GM18505 (cell line): ENCODE measurements at regions not wholly inside any gene's neighbourhood (a gene's known extent, or its start where the extent isn't known, plus 50 kb on each side); places are given as distances from the start of the nearest gene placed in this dataset.

Source experiments
- ATAC-seq: cut with Tn5 transposase; IDR thresholded peaks from one replicate; pipeline ENCODE4 v1.9.1; 2021; ENCODE audit not compliant: unreplicated experiment
- POLR2A ChIP-seq: IDR thresholded peaks from 4 replicates; pipeline ENCODE4 v1.6.1; 2011; ENCODE audit warnings: borderline replicate concordance; ENCODE audit not compliant: insufficient read depth, insufficient read length; ENCODE audit errors: extremely low read depth

GRCh38 chr18:71008257-71008656, 719.4 kb downstream of the SOCS6 start:
- no peak for ATAC-seq
- TF ChIP-seq POLR2A: no peak

DNA sequence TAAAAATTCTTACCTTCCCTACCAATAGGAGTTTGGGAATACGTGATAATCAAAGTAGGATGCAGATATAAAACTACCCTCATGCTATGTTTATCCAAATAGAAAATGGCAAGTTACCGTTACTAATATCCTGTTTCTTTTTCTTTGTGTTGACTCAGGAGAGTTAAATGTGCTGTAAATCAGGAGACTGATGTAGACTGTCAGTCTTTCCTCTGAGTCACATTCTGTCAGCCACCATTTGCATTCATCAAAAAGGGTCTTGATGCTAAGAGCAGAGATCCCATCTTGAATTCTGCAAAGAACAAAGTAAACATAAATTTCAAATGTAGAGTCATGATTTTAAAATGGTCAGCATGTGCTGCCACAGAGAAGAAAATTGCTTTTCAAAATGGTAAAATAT, 712.8 kb downstream of the SOCS6 start:
- no peak for TF ChIP-seq POLR2A
- ATAC-seq: no peak

GRCh38 chr18:70998490-70998889, 709.6 kb downstream of the SOCS6 start:
- no peak for ATAC-seq
- no peak for TF ChIP-seq POLR2A

- no peak for TF ChIP-seq POLR2A
- ATAC-seq: no peak
These were observed 705.3 kb downstream of the SOCS6 start for GRCh38 chr18:70994116-70994515.

DNA sequence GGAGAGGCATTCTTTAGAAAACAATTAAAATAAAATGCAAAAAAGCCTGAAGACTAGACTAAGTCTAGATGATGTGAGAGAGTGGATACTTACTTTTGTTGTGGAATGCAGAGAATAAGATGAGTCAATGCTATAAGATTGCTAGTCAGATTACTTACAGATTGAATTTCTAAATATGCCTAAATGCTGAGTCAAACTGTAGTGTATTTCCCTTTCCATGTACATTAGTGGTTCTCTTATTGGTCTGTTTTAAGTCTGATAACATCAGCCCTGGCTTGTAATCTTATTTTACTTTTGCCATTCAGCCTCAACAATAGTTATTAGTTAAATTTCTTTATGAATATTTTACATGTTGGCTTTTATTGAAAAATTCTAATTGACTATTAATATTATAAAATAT, 702.7 kb downstream of the SOCS6 start:
- no peak for ATAC-seq
- TF ChIP-seq POLR2A: no peak

DNA sequence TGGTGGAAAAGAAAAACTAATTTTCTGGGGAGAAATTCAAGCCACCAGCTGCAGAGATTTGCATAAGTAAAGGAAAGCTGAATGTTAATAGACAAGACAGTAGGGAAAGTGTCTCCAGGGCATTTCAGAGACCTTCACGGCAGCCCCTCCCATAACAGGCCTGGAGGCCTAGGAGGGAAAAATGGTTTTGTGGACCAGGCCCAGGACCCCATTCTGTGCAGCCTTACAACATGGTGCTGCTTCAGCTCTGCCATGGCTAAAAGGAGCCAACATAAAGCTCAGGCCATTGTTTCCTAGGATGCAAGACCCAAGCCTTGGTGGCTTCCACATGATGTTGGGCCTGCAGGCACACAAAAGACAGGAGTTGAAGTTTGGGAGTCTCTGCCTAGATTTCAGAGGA, 697.1 kb downstream of the SOCS6 start:
- ATAC-seq: no peak
- TF ChIP-seq POLR2A: no peak

DNA sequence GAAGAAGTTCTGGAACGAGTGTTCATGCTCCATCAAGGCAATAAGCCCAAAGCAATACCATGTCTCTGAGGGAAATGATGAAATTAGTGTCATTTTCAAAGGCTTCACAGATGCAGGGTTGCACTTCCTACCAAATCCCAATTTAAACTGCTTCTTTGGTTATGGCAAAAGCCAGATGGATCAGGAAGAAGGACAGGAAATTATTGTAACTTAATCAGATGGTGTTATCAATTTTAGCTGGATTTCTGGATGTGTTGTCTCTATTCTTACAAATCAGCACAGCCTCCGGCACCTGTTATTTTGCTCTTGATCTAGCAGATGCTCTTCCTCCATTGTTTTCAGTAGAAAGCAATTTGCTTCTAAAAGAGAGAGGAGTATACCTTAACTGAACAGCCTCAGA, 693.4 kb downstream of the SOCS6 start:
- no peak for TF ChIP-seq POLR2A
- no peak for ATAC-seq

- no peak for ATAC-seq
- TF ChIP-seq POLR2A: no peak
These were observed 692.7 kb downstream of the SOCS6 start for GRCh38 chr18:70981400-70982140.

- no peak for ATAC-seq
These were observed 684.8 kb downstream of the SOCS6 start for GRCh38 chr18:70973626-70974025.

DNA sequence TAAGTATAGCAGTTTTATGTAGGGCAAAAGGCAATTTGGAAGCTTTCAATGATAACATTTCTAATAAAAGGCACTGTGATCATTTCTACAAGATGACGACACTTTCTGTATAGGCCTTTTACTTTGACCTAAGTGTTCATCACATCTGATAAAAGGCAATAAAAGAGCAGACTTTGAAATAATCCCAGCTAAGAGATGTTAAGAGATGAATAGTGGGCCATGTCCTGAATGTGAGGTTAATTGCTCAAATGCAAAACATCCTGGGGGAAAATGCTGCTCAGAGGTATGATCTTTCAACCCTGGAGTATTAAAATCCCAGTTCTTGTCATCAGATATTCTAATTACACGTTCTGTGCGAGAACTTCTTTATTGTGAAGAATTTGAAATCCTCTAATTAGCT, 677.6 kb downstream of the SOCS6 start:
- no peak for ATAC-seq
- no peak for TF ChIP-seq POLR2A

More at GRCh38 chr18:70973626-70974025, 684.8 kb downstream of the SOCS6 start:
- TF ChIP-seq POLR2A: no peak

- ATAC-seq: no peak
- TF ChIP-seq POLR2A: no peak
These were observed 673.1 kb downstream of the SOCS6 start for GRCh38 chr18:70961939-70962338.

DNA sequence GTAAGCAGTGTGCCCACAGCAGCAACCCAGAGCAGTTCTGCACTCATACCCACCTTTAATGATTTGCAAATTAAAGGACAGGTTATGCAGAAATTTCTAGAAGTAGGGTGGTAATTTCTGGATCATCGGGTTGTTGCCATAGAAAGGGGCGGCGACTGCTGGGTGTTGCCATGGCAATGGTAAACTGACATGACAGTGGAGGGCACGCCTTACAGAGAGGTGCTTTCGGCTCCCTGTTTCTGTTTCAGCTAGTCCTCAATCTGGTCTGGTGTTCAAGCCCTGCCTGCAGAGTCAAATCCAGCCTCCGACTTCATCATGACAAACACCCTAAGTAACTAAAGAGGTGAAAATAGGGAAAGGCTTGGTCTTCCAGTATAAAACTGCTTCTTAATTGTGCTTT, 667.7 kb downstream of the SOCS6 start:
- TF ChIP-seq POLR2A: no peak
- ATAC-seq: no peak

- TF ChIP-seq POLR2A: no peak
- ATAC-seq: no peak
These were observed 647.3 kb downstream of the SOCS6 start for GRCh38 chr18:70936160-70936559.

GRCh38 chr18:70931942-70932814, 643.3 kb downstream of the SOCS6 start:
- TF ChIP-seq POLR2A: no peak
- no peak for ATAC-seq

DNA sequence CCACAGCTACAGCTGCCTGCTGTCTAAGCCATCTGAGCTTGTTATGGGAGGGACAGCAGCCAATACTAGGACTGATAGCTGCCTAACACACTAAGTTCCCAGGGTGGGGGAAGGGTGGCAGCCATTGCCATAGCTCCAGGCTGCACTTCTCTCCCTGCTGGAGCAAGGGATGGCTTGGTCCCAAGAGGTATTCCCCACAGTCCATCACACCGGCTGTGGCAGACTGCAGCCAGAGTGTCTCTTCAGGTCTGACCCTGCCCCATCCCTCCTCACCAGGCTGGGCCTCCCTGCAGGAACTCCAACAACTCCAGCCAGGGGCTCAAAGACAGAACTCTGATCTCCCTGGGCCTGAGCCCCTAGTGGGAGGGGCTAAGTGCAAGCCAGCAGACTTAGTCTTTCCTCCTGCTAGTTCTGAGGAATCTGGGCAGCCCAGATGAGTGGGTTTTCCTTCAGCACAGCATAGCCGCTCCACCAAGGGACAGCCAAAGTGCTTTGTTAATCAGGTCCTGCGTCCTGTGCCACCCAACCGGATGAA, 632.1 kb downstream of the SOCS6 start:
- no peak for TF ChIP-seq POLR2A
- no peak for ATAC-seq

DNA sequence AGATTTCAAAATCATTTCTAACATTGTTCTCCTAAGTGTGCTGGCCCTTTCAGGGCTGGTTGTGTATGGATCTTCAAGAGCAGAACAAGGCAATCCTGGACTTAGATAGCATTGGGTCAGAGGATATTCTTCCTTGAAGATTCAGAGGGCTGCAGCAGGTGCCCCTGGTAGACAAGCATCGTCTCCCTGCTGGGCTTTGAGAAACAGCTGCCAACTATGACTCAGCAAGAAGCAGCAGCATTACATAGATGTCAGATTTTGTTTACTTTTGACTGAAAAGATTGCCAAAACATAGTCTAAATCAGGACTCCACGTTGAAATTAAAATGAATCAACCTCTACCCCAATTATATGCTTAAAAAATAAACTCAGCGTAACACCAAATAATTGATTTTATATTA, 618.8 kb downstream of the SOCS6 start:
- no peak for ATAC-seq
- TF ChIP-seq POLR2A: no peak
